HepG2 (cell line): ENCODE measurements at regions not wholly inside any gene's neighbourhood (a gene's known extent, or its start where the extent isn't known, plus 50 kb on each side); places are given as distances from the start of the nearest gene placed in this dataset.

Experiments used
- ATAC-seq: fragments of 200-7000 bp; cut with Tn5 transposase; 3 replicates; pipeline ENCODE4 v1.9.1; 2020; ENCODE audit warnings: mild to moderate bottlenecking, moderate library complexity
- BruUV-seq: library from RNA; stranded (reverse); fragments of 400-500 nt; replicated peaks from 2 replicates; lab custom pipeline; 2021; lab: Mats Ljungman, UMichigan
- CTCF ChIA-PET: fragments of 300-600 bp; formaldehyde crosslinking; extraction: SDS; loops from one replicate; lab custom pipeline; 2021; ENCODE audit warnings: low total read pairs, inconsistent platforms, low intra/inter-chr PET ratio; lab: Yijun Ruan, JAX
- POLR2A ChIA-PET: fragments of 350-600 bp; sonication (Branson Sonifier 250); formaldehyde crosslinking; loops from one replicate; lab custom pipeline; 2020; ENCODE audit warnings: antibody characterized with exemption, inconsistent platforms; lab: Yijun Ruan, JAX
- DNase-seq: peaks from one replicate; pipeline ENCODE4 v3.0.0-alpha.2; 2015; ENCODE audit warnings: low spot score
- FAIRE-seq: peaks from 3 replicates; lab custom pipeline; 2011; peaks lifted over from hg19 to GRCh38; lab: Jason Lieb, UNC
- H2AFZ ChIP-seq: one replicate; pipeline ENCODE4 v1.6.1; 2011; ENCODE audit warnings: low read length, inconsistent platforms
- H3K27ac ChIP-seq: fragments of 300-600 bp; 3 replicates; pipeline ENCODE4 v1.8.0; 2011; ENCODE audit warnings: mixed run types, mild to moderate bottlenecking, mixed read lengths, low read length, inconsistent platforms; ENCODE audit not compliant: insufficient read depth; ENCODE audit errors: extremely low read length
- H3K27me3 ChIP-seq, 2 experiments: fragments of 200-600 bp in 1 of 2; 2 replicates in 1 of 2; 3 replicates in 1 of 2; pipeline versions ENCODE4 v1.6.0 to v1.8.0; 2011; ENCODE audit warnings: low read length in 2 of 2, mild to moderate bottlenecking in 2 of 2, moderate library complexity in 2 of 2, inconsistent platforms in 1 of 2; ENCODE audit not compliant: insufficient read depth in 2 of 2, control insufficient read depth in 1 of 2
- H3K36me3 ChIP-seq, 2 experiments: fragments of 200-600 bp in 1 of 2; replicated peaks in 1 of 2; 2 replicates in 1 of 2; 3 replicates in 1 of 2; pipeline versions ENCODE4 v1.5.1 to v1.8.0; 2011; ENCODE audit warnings: low read length in 2 of 2, inconsistent platforms in 1 of 2; ENCODE audit not compliant: insufficient read depth in 2 of 2, control insufficient read depth in 1 of 2
- H3K4me1 ChIP-seq: 2 replicates; pipeline ENCODE4 v1.5.1; 2012; ENCODE audit warnings: low read length, inconsistent platforms; ENCODE audit not compliant: insufficient read depth
- H3K4me2 ChIP-seq: 2 replicates; pipeline ENCODE4 v1.6.0; 2011; ENCODE audit warnings: low read depth, low read length, inconsistent platforms
- H3K4me3 ChIP-seq, 3 experiments: fragments of 200-600 bp in 1 of 3; sonication (generic), shearing (Covaris generic) in 1 of 3; replicated peaks in 1 of 3; 2 replicates each; pipeline ENCODE4 v1.5.1; 2011 to 2016; ENCODE audit warnings: low read length in 3 of 3, inconsistent platforms in 2 of 3, low read depth in 2 of 3, mild to moderate bottlenecking in 2 of 3, control low read depth in 1 of 3, mixed read lengths in 1 of 3; ENCODE audit not compliant: insufficient read depth in 1 of 3
- H3K79me2 ChIP-seq: one replicate; pipeline ENCODE4 v1.6.1; 2011; ENCODE audit warnings: low read length, inconsistent platforms; ENCODE audit not compliant: insufficient read depth
- H3K9ac ChIP-seq: 2 replicates; pipeline ENCODE4 v1.6.0; 2011; ENCODE audit warnings: mild to moderate bottlenecking, low read depth, low read length, inconsistent platforms; ENCODE audit not compliant: insufficient read depth
- H3K9me3 ChIP-seq: 2 replicates; pipeline ENCODE4 v1.5.1; 2012; ENCODE audit warnings: mild to moderate bottlenecking, low read length
- H4K20me1 ChIP-seq: 2 replicates; pipeline ENCODE4 v1.6.0; 2011; ENCODE audit warnings: inconsistent platforms, mild to moderate bottlenecking, low read length, moderate library complexity; ENCODE audit not compliant: insufficient read depth
- HMG20B ChIP-seq: conservative IDR thresholded peaks from 2 replicates; pipeline ENCODE4 v1.6.1; 2016; ENCODE audit warnings: missing genetic modification reagents, missing compliant biosample characterization
- MEIS1 ChIP-seq: sonication (generic); formaldehyde crosslinking; IDR thresholded peaks from 2 replicates; pipeline ENCODE4 v1.9.0; 2021; ENCODE audit warnings: mild to moderate bottlenecking, missing genetic modification reagents, moderate library complexity, borderline replicate concordance
- MLXIP ChIP-seq: sonication (generic); formaldehyde crosslinking; IDR thresholded peaks from 2 replicates; pipeline ENCODE4 v1.9.0; 2021; ENCODE audit warnings: missing genetic modification reagents, borderline replicate concordance
- RCOR2 ChIP-seq: IDR thresholded peaks from 2 replicates; pipeline ENCODE4 v1.6.1; 2016; ENCODE audit warnings: missing biosample characterization, missing genetic modification reagents
- SNAI1 ChIP-seq: sonication (generic); formaldehyde crosslinking; IDR thresholded peaks from 2 replicates; pipeline ENCODE4 v1.5.0; 2020; ENCODE audit warnings: mild to moderate bottlenecking, missing genetic modification reagents, borderline replicate concordance
- YEATS4 ChIP-seq: sonication (generic); formaldehyde crosslinking; IDR thresholded peaks from 2 replicates; pipeline ENCODE4 v1.4.0; 2020; ENCODE audit warnings: missing genetic modification reagents, borderline replicate concordance
- ZBTB38 ChIP-seq: sonication (generic); formaldehyde crosslinking; IDR thresholded peaks from 2 replicates; pipeline ENCODE4 v1.5.1; 2020; ENCODE audit warnings: mild to moderate bottlenecking, missing genetic modification reagents
- ZNF3 ChIP-seq: IDR thresholded peaks from 2 replicates; pipeline ENCODE4 v1.7.0; 2017; ENCODE audit warnings: inconsistent platforms
- ZNF33B ChIP-seq: sonication (generic); formaldehyde crosslinking; IDR thresholded peaks from 2 replicates; pipeline ENCODE4 v1.5.1; 2020; ENCODE audit warnings: mild to moderate bottlenecking, missing genetic modification reagents
- ZNF670 ChIP-seq: sonication (generic); formaldehyde crosslinking; IDR thresholded peaks from 2 replicates; pipeline ENCODE4 v1.8.0; 2022; ENCODE audit warnings: mild to moderate bottlenecking, missing genetic modification reagents, borderline replicate concordance
- ZNF800 ChIP-seq: sonication (generic); formaldehyde crosslinking; IDR thresholded peaks from 2 replicates; pipeline ENCODE4 v1.4.0; 2020; ENCODE audit warnings: missing genetic modification reagents
- WGBS: methylation state at CpG from one replicate; pipeline ENCODE4 v1.1.6; 2017; ENCODE audit warnings: low lambda C conversion rate; 5-methylcytosine and 5-hydroxymethylcytosine counted together
- in situ Hi-C: cut with HindIII; loops from 2 replicates; pipeline ENCODE4 v1.10.0; 2017; ENCODE audit warnings: low pct_unique_long_range_greater_than_20kb; ENCODE audit not compliant: extremely low pct_ligation_motif_present
- intact Hi-C: fragments of 100-400 bp; cut with micrococcal nuclease; formaldehyde crosslinking; loops from one replicate; pipeline ENCODE4 v1.10.0; 2022; ENCODE audit not compliant: unreplicated experiment
- TF ChIP-seq, protein P1 (sequence below): IDR thresholded peaks from 2 replicates; pipeline ENCODE4 v1.6.1; 2016; ENCODE audit warnings: missing compliant biosample characterization, missing genetic modification reagents, borderline replicate concordance
- TF ChIP-seq, protein P2 (sequence below): sonication (generic); formaldehyde crosslinking; IDR thresholded peaks from 2 replicates; pipeline ENCODE4 v1.4.0; 2020; ENCODE audit warnings: missing genetic modification reagents, borderline replicate concordance

GRCh38 chr3:69647081-69647480 lies 92.2 kb upstream of the MITF start:
- Histone ChIP-seq H3K9me3 (no peaks in the 10 kb centered on the region), H3K4me1 (no peaks in the 10 kb centered on the region), H3K27ac (no peak overlapping the region), H3K4me3 (no peak overlapping the region), H3K36me3 (no peaks in the 10 kb centered on the region), H3K79me2 (no peaks in the 10 kb centered on the region), H4K20me1 (no peaks in the 10 kb centered on the region), H3K27me3 (no peaks in the 10 kb centered on the region; a peak in 1 of 5 replicates), H3K4me2 (no peak overlapping the region), H2AFZ (no peak overlapping the region), H3K9ac (no peak overlapping the region)
- in situ Hi-C loops: no loop called here
- ChIA-PET CTCF (no interaction called here), POLR2A (no interaction called here)
- no TSS peak for BruUV-seq
- ATAC-seq (no peak), FAIRE-seq (no peak), DNase-seq (no peak)
- intact Hi-C loops: no loop called here
- 8% methylated on average over 3 of the region's 3 CpGs for WGBS
- TF ChIP-seq ZNF800 (CRISPR knock-in tag): no peak
- no peak for TF ChIP-seq MLXIP
- no peak for TF ChIP-seq SNAI1 (CRISPR knock-in tag)
- no peak for TF ChIP-seq HMG20B
- TF ChIP-seq, protein P1, sequence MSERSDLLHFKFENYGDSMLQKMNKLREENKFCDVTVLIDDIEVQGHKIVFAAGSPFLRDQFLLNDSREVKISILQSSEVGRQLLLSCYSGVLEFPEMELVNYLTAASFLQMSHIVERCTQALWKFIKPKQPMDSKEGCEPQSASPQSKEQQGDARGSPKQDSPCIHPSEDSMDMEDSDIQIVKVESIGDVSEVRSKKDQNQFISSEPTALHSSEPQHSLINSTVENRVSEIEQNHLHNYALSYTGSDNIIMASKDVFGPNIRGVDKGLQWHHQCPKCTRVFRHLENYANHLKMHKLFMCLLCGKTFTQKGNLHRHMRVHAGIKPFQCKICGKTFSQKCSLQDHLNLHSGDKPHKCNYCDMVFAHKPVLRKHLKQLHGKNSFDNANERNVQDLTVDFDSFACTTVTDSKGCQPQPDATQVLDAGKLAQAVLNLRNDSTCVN (CRISPR knock-in tag): no peak
- TF ChIP-seq ZNF3: no peak
- no peak for TF ChIP-seq MEIS1 (CRISPR knock-in tag)
- TF ChIP-seq YEATS4: no peak
- no peak for TF ChIP-seq ZNF670 (CRISPR knock-in tag)
- TF ChIP-seq, protein P2, sequence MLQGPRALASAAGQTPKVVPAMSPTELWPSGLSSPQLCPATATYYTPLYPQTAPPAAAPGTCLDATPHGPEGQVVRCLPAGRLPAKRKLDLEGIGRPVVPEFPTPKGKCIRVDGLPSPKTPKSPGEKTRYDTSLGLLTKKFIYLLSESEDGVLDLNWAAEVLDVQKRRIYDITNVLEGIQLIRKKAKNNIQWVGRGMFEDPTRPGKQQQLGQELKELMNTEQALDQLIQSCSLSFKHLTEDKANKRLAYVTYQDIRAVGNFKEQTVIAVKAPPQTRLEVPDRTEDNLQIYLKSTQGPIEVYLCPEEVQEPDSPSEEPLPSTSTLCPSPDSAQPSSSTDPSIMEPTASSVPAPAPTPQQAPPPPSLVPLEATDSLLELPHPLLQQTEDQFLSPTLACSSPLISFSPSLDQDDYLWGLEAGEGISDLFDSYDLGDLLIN (CRISPR knock-in tag): no peak
- no peak for TF ChIP-seq ZNF33B
- TF ChIP-seq ZBTB38 (CRISPR knock-in tag): no peak
- TF ChIP-seq RCOR2 (CRISPR knock-in tag): no peak
